Adipocyte (in vitro differentiated cells): ENCODE measurements at regions not wholly inside any gene's neighbourhood (a gene's known extent, or its start where the extent isn't known, plus 50 kb on each side); places are given as distances from the start of the nearest gene placed in this dataset.
"Not testable (repeated sequence)": the region's sequence is repeated elsewhere in the genome, so short reads cannot be mapped to it uniquely, and the experiment has no call there.

Experiments
- DNase-seq: peaks from one replicate; pipeline ENCODE4 v3.0.0-alpha.2; 2015; ENCODE audit warnings: low read depth
- H3K27me3 ChIP-seq: replicated peaks from 2 replicates; pipeline ENCODE4 v1.7.0; 2013; ENCODE audit warnings: mild to moderate bottlenecking, low read length, moderate library complexity; ENCODE audit not compliant: control insufficient read depth, insufficient read depth
- H3K36me3 ChIP-seq: 2 replicates; pipeline ENCODE4 v1.7.0; 2013; ENCODE audit warnings: low read length, mild to moderate bottlenecking, moderate library complexity; ENCODE audit not compliant: control insufficient read depth, insufficient read depth, severe bottlenecking
- H3K4me1 ChIP-seq: 2 replicates; pipeline ENCODE4 v1.7.0; 2013; ENCODE audit warnings: mild to moderate bottlenecking, low read length, moderate library complexity; ENCODE audit not compliant: control insufficient read depth, insufficient read depth
- H3K4me3 ChIP-seq: 2 replicates; pipeline ENCODE4 v1.7.0; 2013; ENCODE audit warnings: mild to moderate bottlenecking, low read length, moderate library complexity
- H3K9ac ChIP-seq: 2 replicates; pipeline ENCODE4 v1.7.0; 2013; ENCODE audit warnings: mild to moderate bottlenecking, low read length, moderate library complexity
- H3K9me3 ChIP-seq: 2 replicates; pipeline ENCODE4 v1.7.0; 2013; ENCODE audit warnings: mild to moderate bottlenecking, low read length, moderate library complexity; ENCODE audit not compliant: control insufficient read depth

GRCh38 chr3:192066253-192066652 lies 605.3 kb downstream of the PYDC2 start:
- not testable (repeated sequence) for H3K36me3 ChIP-seq, H3K4me1 ChIP-seq, H3K4me3 ChIP-seq, H3K9me3 ChIP-seq, H3K9ac ChIP-seq, DNase-seq, H3K27me3 ChIP-seq

- Histone ChIP-seq H3K4me1 (no peaks in the 10 kb centered on the region), H3K9ac (no peak overlapping the region)
- no peak for DNase-seq
Measured at GRCh38 chr3:192068464-192069254, 607.7 kb downstream of the PYDC2 start.

GRCh38 chr3:192077795-192078497 lies 617.0 kb downstream of the PYDC2 start:
- H3K36me3 ChIP-seq, result no peaks in the 10 kb centered on the region
- no peaks in the 10 kb centered on the region for H3K4me1 ChIP-seq
- H3K27me3 ChIP-seq, result no peaks in the 10 kb centered on the region
- no peak for DNase-seq
- no peaks in the 10 kb centered on the region for H3K9me3 ChIP-seq
- H3K9ac ChIP-seq, result no peak overlapping the region
- no peak overlapping the region for H3K4me3 ChIP-seq

More at GRCh38 chr3:192068464-192069254, 607.7 kb downstream of the PYDC2 start:
- Histone ChIP-seq H3K9me3 (no peaks in the 10 kb centered on the region), H3K27me3 (no peaks in the 10 kb centered on the region), H3K4me3 (no peak overlapping the region), H3K36me3 (no peaks in the 10 kb centered on the region)

- H3K36me3 ChIP-seq, result no peaks in the 10 kb centered on the region
- H3K9me3 ChIP-seq, result no peaks in the 10 kb centered on the region
- no peaks in the 10 kb centered on the region for H3K4me1 ChIP-seq
- no peak overlapping the region for H3K9ac ChIP-seq
- no peak for DNase-seq
- H3K4me3 ChIP-seq, result no peak overlapping the region
- H3K27me3 ChIP-seq, result no peaks in the 10 kb centered on the region
Measured at GRCh38 chr3:192079098-192079497, 618.1 kb downstream of the PYDC2 start.

GRCh38 chr3:192080336-192080735 lies 619.4 kb downstream of the PYDC2 start:
- Histone ChIP-seq H3K4me3 (no peak overlapping the region), H3K9ac (no peak overlapping the region), H3K27me3 (no peaks in the 10 kb centered on the region), H3K4me1 (no peaks in the 10 kb centered on the region), H3K9me3 (no peaks in the 10 kb centered on the region), H3K36me3 (no peaks in the 10 kb centered on the region)
- DNase-seq, result no peak

- Histone ChIP-seq H3K4me3 (no peak overlapping the region), H3K9ac (no peak overlapping the region), H3K4me1 (peaks cover 4% of the 10 kb centered on the region), H3K27me3 (no peaks in the 10 kb centered on the region), H3K9me3 (no peaks in the 10 kb centered on the region), H3K36me3 (no peaks in the 10 kb centered on the region)
- DNase-seq, result no peak
Measured at GRCh38 chr3:192082730-192083660, 622.0 kb downstream of the PYDC2 start.
